HG02870 (cell line): ENCODE measurements at regions not wholly inside any gene's neighbourhood (a gene's known extent, or its start where the extent isn't known, plus 50 kb on each side); places are given as distances from the start of the nearest gene placed in this dataset.
"Not testable (repeated sequence)": the region's sequence is repeated elsewhere in the genome, so short reads cannot be mapped to it uniquely, and the experiment has no call there.

Experiments used
- ATAC-seq: cut with Tn5 transposase; IDR thresholded peaks from one replicate; pipeline ENCODE4 v1.9.1; 2021; ENCODE audit warnings: mild to moderate bottlenecking, moderate library complexity; ENCODE audit not compliant: unreplicated experiment

DNA sequence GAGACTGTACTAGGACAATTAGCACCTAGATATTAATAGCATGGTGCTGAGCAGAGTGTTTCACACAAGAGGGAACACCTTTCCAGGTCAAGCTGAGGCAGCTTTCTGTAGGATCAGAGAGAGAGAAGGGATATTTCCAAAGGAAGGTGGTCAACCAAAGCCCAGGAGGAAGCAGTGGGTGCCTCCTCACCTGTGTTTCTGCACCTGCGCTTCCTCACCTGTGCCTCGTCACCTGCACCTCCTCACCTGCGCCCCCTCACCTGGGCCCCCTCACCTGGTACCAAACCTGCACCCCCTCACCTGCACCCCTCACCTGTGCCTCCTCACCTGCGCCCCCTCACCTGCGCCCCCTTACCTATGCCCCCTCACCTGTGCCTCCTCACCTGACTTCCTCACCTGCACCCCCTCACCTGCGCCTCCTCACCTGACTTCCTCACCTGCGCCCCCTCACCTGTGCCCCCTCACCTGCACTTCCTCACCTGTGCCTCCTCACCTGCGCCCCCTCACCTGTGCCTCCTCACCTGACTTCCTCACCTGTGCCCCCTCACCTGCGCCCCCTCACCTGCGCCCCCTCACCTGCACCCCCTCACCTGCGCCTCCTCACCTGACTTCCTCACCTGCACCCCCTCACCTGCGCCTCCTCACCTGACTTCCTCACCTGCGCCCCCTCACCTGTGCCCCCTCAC is 67.9 kb downstream of the TTLL2 start:
- no peak for ATAC-seq

- ATAC-seq, result no peak
Measured at GRCh38 chr6:167393731-167394130, 68.8 kb downstream of the TTLL2 start.

DNA sequence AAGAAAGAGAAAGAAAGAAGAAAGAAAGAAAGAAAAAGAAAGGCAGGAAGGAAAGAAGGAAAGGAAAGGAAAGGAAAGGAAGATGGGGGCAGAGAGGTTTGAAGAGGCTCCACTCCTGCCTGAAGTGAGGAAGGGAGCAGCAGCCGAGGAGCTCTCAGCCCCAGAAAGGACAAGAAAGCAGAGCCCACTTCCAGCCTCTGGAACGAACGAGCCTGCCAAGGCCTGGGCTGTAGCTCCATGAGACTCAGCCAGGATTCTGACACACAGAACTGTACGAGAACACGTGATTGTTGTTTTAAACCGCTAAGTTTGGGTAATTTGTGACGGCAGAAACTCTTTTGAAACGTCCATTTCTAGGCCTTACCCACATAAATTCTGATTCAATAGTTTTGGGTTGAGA is 69.5 kb downstream of the TTLL2 start:
- no peak for ATAC-seq

GRCh38 chr6:167394820-167395219 is 69.9 kb downstream of the TTLL2 start:
- ATAC-seq, result no peak

DNA sequence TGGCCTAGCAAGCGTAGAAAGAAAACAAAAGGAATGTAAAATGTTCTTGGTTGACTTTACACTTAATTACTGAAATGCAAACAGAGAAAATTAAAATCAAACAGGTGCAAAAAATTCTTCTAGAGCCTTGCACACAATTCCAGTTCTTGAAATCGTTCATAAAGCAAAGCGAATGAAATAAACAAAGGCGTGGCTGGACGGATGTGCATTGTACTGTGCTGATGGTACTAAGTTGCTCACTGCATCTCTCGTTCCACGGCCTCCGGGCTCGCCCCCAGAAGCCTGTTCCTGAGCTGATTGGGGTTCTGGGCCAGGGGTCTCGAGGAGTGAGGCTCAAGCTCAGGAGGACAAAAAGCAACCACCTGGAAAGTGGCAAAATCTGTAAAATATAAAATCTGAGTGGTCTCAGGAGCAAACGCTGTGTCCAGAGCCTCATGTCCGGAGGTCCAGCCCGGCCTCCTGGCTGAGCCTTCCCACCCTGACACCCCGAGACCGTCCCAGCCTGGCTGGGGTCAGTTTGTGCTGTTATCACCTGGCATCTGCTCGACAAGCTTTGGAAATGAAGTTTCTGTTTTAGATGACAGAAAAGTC is 71.3 kb downstream of the TTLL2 start:
- ATAC-seq, result no peak

- ATAC-seq, result no peak
Measured at GRCh38 chr6:167396659-167397490, 72.0 kb downstream of the TTLL2 start.

DNA sequence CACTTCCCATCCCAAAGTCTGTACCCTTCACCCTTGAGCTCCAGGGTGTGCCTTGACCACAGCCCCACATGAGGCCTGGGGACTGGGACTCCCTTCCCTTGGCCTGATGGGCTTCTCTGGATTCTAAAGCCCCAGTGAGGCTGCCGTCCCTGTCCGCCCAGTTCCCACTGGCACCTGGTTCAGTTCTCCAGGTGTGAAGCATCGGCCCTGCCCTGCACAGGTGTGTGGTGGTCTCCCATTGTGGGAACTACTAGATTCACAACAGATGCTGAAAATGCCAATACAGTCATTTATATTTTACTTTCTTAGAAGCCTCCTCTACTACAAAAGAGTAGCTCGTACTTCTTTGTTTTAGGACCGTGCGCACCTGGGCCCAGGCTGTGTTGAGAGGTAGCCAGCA is 72.8 kb downstream of the TTLL2 start:
- ATAC-seq, result no peak

GRCh38 chr6:167398214-167399050 is 73.5 kb downstream of the TTLL2 start:
- no peak for ATAC-seq

DNA sequence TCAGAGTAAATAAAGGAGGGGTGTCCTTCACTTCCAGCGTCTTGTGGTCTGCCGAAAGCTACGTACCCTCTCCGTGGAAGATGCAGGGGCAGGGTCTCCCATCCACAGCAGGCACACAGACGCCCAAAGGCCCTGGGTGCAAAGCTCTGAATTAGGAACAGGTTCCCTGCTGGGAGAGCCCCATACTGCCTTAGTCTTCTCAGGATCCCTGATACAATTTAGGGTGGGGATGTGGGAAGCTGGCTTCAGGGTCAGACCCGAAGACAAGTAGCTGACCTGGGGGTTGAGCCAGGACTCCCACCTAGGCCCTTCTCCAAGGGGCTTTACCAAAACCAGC is 74.1 kb downstream of the TTLL2 start:
- no peak for ATAC-seq

DNA sequence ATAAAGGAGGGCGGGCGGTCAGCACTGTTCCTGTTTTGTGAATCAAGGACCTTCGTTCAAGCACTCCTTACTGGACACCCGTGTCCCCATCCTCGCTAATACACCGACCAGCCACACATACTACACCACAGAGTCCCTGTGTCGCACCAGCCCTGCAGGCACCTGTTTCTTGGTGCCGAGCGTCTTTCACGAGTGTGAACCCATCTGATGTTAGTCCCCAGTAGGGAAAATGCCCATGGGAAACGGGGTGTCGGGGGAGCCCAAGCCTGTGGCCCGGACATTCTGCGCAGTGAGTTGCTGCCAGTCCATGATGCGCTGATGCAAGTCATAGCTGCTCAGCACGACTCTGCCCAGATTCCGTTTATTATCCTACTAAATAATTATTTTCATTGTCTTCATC is 74.7 kb downstream of the TTLL2 start:
- no peak for ATAC-seq

GRCh38 chr6:167400482-167401138 is 75.7 kb downstream of the TTLL2 start:
- no peak for ATAC-seq

DNA sequence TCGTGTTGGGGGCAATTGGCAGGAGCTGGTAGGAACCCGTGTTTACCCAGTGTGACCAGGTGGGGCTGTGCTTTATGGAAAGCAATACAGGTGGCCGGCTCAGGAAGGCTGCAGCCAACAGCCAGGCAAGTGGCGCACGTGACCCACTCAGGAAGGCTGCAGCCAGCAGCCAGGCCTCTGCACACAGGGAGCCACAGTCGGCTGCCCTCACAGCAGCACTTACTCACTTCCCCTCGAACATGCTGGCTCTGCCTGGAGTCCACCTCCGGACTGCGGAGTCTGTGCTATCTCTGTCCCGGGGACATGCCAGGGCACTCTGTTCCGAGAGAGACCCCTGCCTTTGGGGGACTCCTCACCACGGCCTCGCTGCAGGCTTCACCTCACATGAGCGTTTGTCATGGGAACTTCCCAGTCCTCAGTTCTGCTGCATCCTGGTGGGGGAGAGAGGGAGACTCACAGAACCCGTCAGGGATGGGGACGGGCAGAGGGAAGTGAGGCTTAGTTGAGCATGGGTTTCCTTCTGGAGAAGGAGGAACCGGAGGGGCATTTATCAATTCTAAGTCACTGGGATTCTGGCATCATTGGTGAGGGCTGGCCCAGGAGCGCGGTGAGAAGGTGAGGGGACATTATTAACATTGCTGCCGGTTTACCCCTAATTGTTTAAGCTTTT is 76.8 kb downstream of the TTLL2 start:
- no peak for ATAC-seq

- ATAC-seq, result no peak
Measured at GRCh38 chr6:167402195-167402686, 77.4 kb downstream of the TTLL2 start.

GRCh38 chr6:167403427-167403826 is 78.5 kb downstream of the TTLL2 start:
- no peak for ATAC-seq

DNA sequence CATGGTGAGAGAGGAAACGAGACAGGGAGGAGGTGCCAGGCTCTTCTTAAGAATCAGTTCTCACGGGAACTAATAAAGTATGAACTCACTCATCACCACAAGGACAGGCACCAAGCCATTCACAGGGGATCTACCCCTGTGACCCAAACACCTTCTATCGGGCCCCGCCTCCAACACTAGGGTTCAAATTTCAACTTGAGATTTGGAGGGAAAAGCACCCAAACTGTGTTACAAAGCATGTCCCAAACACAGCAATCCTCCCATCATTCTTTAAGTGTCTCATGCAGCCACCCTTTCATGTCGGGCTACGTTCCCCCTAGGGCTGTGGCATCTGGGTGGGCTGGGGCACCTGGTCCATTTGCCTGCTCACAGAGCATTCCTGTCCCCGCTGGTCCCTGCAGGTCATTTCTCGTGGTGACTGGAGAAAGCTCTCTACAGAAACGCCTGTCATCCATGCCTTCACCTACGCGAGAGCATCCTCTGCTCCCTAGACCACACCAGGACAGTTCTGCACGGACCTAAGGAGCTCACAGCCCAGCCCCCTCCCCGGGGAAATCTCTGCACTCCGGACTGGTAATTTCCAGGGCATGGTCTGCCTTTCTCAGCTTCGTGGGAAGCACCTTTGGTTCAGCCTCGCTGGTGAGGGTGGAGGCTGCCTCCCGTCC is 79.6 kb downstream of the TTLL2 start:
- no peak for ATAC-seq

DNA sequence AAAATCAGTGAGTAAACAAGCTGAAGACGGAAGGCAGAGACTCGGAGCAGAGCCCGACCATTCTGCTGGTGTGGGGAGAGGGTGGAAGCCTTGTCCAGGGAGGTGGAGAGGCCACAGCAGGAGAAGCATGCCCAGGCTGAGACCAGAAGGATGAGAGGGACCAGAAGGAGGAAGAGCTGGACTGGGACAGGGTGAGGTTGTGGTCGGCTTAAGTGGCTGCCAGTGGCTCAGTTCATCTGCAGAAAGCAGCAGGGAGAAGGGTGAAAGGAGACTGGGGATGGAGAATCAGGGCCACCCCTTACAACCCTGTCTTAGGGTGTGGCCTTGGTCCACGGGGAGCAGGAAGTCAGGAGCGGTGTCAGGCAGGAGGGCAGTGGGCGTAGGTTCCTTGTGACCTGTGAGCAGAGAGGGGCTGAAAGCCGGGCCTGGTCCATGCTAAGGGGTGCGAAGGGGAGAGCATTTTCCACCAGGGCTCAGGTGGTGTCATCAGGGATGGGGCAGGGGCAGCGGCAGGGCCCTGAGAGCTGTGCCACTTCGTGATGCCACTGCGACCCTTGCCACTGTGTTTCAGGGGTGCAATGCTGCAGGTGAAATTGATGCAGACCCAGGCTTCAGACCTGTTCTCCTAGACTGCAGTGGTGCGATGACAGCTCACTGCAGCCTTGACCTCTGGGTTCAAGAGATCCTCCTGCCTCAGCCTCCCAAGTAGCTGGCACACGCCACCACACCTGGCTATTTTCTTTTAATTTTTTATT is 81.1 kb downstream of the TTLL2 start:
- no peak for ATAC-seq

- ATAC-seq, result not testable (repeated sequence)
Measured at GRCh38 chr6:167406533-167407238, 81.8 kb downstream of the TTLL2 start.
